ENCODE measurements at regions not wholly inside any gene's neighbourhood (a gene's known extent, or its start where the extent isn't known, plus 50 kb on each side); places are given as distances from the start of the nearest gene placed in this dataset.

GRCh38 chr4:95643627-95644026 is 94.9 kb upstream of the UNC5C start:
- ChIA-PET CTCF (interaction anchor here (1.2 kb wide), 1 partner anchor 16 kb away, joined by 3 read pairs; no protein-coding TSS in a partner anchor), POLR2A (no interaction called here)
- no peak overlapping the region for H3K4me2 ChIP-seq
- no peaks in the 10 kb centered on the region for H3F3A ChIP-seq (replicated peaks; ENCODE audit: insufficient read depth)
- H3K79me2 ChIP-seq (ENCODE audit: insufficient read depth), result no peaks in the 10 kb centered on the region
- no peaks in the 10 kb centered on the region for H3K9me3 ChIP-seq
- no peak overlapping the region for H3K4me3 ChIP-seq (ENCODE audit: low read depth in 2 of 2, low read length in 1 of 2)
- no peaks in the 10 kb centered on the region for H3K27me3 ChIP-seq (ENCODE audit: insufficient read depth)
- H4K20me1 ChIP-seq (ENCODE audit: insufficient read depth), result no peaks in the 10 kb centered on the region
- no peaks in the 10 kb centered on the region for H3K9me2 ChIP-seq
- H3K36me3 ChIP-seq (replicated peaks in 1 of 2; ENCODE audit: control insufficient read depth in 1 of 2, insufficient read depth in 2 of 2, low read length in 1 of 2), result no peaks in the 10 kb centered on the region
- peaks cover 0 to 4% of the 10 kb centered on the region in 2 experiments; a peak in 1 of 4 replicates for H3K4me1 ChIP-seq (ENCODE audit: control insufficient read depth in 1 of 2, insufficient read depth in 2 of 2, low read depth in 1 of 2, low read length in 1 of 2)
- H2AFZ ChIP-seq (ENCODE audit: low read depth), result no peak overlapping the region
- no peak overlapping the region for H3K9ac ChIP-seq
- H3K27ac ChIP-seq (ENCODE audit: low read depth in 2 of 2, low read length in 1 of 2), result no peak overlapping the region
- DNase-seq, result no peak
- WGBS (ENCODE audit: low lambda C conversion rate), result 0% methylated on average over 1 of the region's 1 CpG
- TF ChIP-seq FOXJ3 (CRISPR knock-in tag; IDR thresholded peaks at IDR 0.05), result no peak
- no peak for TF ChIP-seq REST (IDR thresholded peaks at IDR 0.05; ENCODE audit: low read depth, low read length)
- no peak for TF ChIP-seq FOSL2 (IDR thresholded peaks at IDR 0.05; ENCODE audit: borderline replicate concordance, low read depth)
- TF ChIP-seq RCOR1 (IDR thresholded peaks at IDR 0.05; ENCODE audit: low read length), result no peak
- TF ChIP-seq PBX3 (IDR thresholded peaks at IDR 0.05), result no peak
- no peak for TF ChIP-seq FOXM1 (IDR thresholded peaks at IDR 0.05; ENCODE audit: low read depth)
- TF ChIP-seq ZBTB33 (IDR thresholded peaks at IDR 0.05; ENCODE audit: borderline replicate concordance, low read depth), result no peak
- TF ChIP-seq TAF1 (IDR thresholded peaks at IDR 0.05; ENCODE audit: borderline replicate concordance, low read depth, low read length), result no peak
- no peak for TF ChIP-seq CTCF (IDR thresholded peaks at IDR 0.05)
- no peak for TF ChIP-seq TCF12 (IDR thresholded peaks at IDR 0.05)
- TF ChIP-seq YY1 (IDR thresholded peaks at IDR 0.05; ENCODE audit: low read depth), result no peak
- TF ChIP-seq SMC3 (IDR thresholded peaks at IDR 0.05; ENCODE audit: low read depth, low read length), result no peak
- TF ChIP-seq IRF3 (IDR thresholded peaks at IDR 0.05; ENCODE audit: low read depth, low read length), result no peak
- TF ChIP-seq POLR2AphosphoS5 (IDR thresholded peaks at IDR 0.05; ENCODE audit: low read depth, low read length), result no peak
- no peak for TF ChIP-seq MAX (IDR thresholded peaks at IDR 0.05; ENCODE audit: low read depth)

Data from SK-N-SH (cell line).